Common myeloid progenitor, CD34-positive (primary cell): ENCODE measurements at regions not wholly inside any gene's neighbourhood (a gene's known extent, or its start where the extent isn't known, plus 50 kb on each side); places are given as distances from the start of the nearest gene placed in this dataset.

Experiments used
- CTCF ChIA-PET: fragments of 350-600 bp; sonication (Branson Sonifier 250); formaldehyde crosslinking; loops from one replicate; lab custom pipeline; 2021; ENCODE audit warnings: antibody characterized with exemption; lab: Charles Lee
- POLR2A ChIA-PET: fragments of 350-600 bp; sonication (Branson Sonifier 250); formaldehyde crosslinking; loops from one replicate; lab custom pipeline; 2021; ENCODE audit warnings: antibody characterized with exemption; lab: Charles Lee
- DNase-seq, 3 donors: peaks; one replicate each; pipeline versions ENCODE4 v3.0.0 to v3.0.0-alpha.2; 2013
- H3K27ac ChIP-seq, 2 experiments: 1 replicate in 1 of 2; 2 replicates in 1 of 2; pipeline ENCODE4 v1.7.0; 2013; ENCODE audit warnings: inconsistent platforms in 2 of 2, low read length in 2 of 2, mild to moderate bottlenecking in 2 of 2, low read depth in 1 of 2, moderate library complexity in 1 of 2; ENCODE audit not compliant: severe bottlenecking in 2 of 2, insufficient read depth in 1 of 2, poor library complexity in 1 of 2
- H3K27me3 ChIP-seq, 5 experiments: replicated peaks in 2 of 5; 1 replicate in 3 of 5; 2 replicates in 2 of 5; pipeline versions ENCODE4 v1.6.1 to v1.7.0; 2013; ENCODE audit warnings: low read length in 4 of 5, mild to moderate bottlenecking in 2 of 5, moderate library complexity in 2 of 5, inconsistent platforms in 1 of 5; ENCODE audit not compliant: insufficient read depth in 5 of 5, control insufficient read depth in 4 of 5
- H3K36me3 ChIP-seq, 4 experiments: 1 replicate in 2 of 4; 2 replicates in 2 of 4; pipeline versions ENCODE4 v1.6.1 to v1.7.0; 2013; ENCODE audit warnings: low read length in 3 of 4, control low read depth in 1 of 4, mild to moderate bottlenecking in 1 of 4; ENCODE audit not compliant: control insufficient read depth in 4 of 4, insufficient read depth in 4 of 4
- H3K4me1 ChIP-seq, 4 experiments: 1 replicate in 3 of 4; 2 replicates in 1 of 4; pipeline versions ENCODE4 v1.6.1 to v1.7.1; 2013; ENCODE audit warnings: low read length in 3 of 4, mild to moderate bottlenecking in 3 of 4, control low read depth in 1 of 4, inconsistent platforms in 1 of 4, moderate library complexity in 1 of 4; ENCODE audit not compliant: control insufficient read depth in 4 of 4, insufficient read depth in 4 of 4; ENCODE audit errors: control extremely low read depth in 1 of 4
- H3K4me3 ChIP-seq, 7 experiments: 1 replicate in 4 of 7; 2 replicates in 3 of 7; pipeline versions ENCODE4 v1.5.1 to v1.7.0; 2013; ENCODE audit warnings: mild to moderate bottlenecking in 7 of 7, low read length in 6 of 7, moderate library complexity in 6 of 7, inconsistent platforms in 2 of 7, low read depth in 2 of 7, control low read depth in 1 of 7; ENCODE audit not compliant: insufficient read depth in 4 of 7, control insufficient read depth in 1 of 7; ENCODE audit errors: extremely low read depth in 1 of 7
- H3K9me3 ChIP-seq, 5 experiments: 1 replicate in 4 of 5; 2 replicates in 1 of 5; pipeline versions ENCODE4 v1.6.1 to v1.7.1; 2013; ENCODE audit warnings: low read length in 4 of 5, mild to moderate bottlenecking in 2 of 5, inconsistent platforms in 1 of 5, low read depth in 1 of 5, moderate library complexity in 1 of 5; ENCODE audit not compliant: control insufficient read depth in 4 of 5, insufficient read depth in 2 of 5; ENCODE audit errors: control extremely low read depth in 1 of 5
- WGBS: methylation state at CpG from one replicate; pipeline ENCODE4 v1.1.5; 2013; ENCODE audit not compliant: insufficient coverage; 5-methylcytosine and 5-hydroxymethylcytosine counted together

- DNase-seq: no peak
These were observed 111.0 kb downstream of the GAS1 start for GRCh38 chr9:86836266-86836665.

GRCh38 chr9:86830356-86830755, 117.0 kb downstream of the GAS1 start:
- H3K4me1 ChIP-seq: no peaks in the 10 kb centered on the region
- no CpG with 5 or more reads among the region's 2 CpGs for WGBS
- H3K4me3 ChIP-seq: no peak overlapping the region
- POLR2A ChIA-PET: no interaction called here
- CTCF ChIA-PET: no interaction called here
- no peaks in the 10 kb centered on the region for H3K9me3 ChIP-seq
- no peak overlapping the region for H3K27ac ChIP-seq
- no peak for DNase-seq
- peaks cover 0 to 4% (median 0%) of the 10 kb centered on the region in 5 experiments for H3K27me3 ChIP-seq
- H3K36me3 ChIP-seq: no peaks in the 10 kb centered on the region

More at GRCh38 chr9:86836266-86836665, 111.0 kb downstream of the GAS1 start:
- no peaks in the 10 kb centered on the region for H3K36me3 ChIP-seq
- no peak overlapping the region for H3K4me3 ChIP-seq
- H3K27me3 ChIP-seq: peaks cover 0 to 3% (median 0%) of the 10 kb centered on the region in 5 experiments
- no CpG with 5 or more reads among the region's 1 CpG for WGBS
- H3K4me1 ChIP-seq: no peaks in the 10 kb centered on the region
- no peak overlapping the region for H3K27ac ChIP-seq
- no peaks in the 10 kb centered on the region for H3K9me3 ChIP-seq
- ChIA-PET CTCF (no interaction called here), POLR2A (no interaction called here)

GRCh38 chr9:86829496-86830046, 117.7 kb downstream of the GAS1 start:
- Histone ChIP-seq H3K4me3 (no peak overlapping the region), H3K36me3 (no peaks in the 10 kb centered on the region), H3K9me3 (no peaks in the 10 kb centered on the region), H3K27me3 (peaks cover 0 to 1% (median 0%) of the 10 kb centered on the region in 5 experiments), H3K27ac (no peak overlapping the region), H3K4me1 (no peaks in the 10 kb centered on the region)
- DNase-seq: no peak
- POLR2A ChIA-PET: no interaction called here
- WGBS: 86% methylated on average over 1 of the region's 1 CpG
- CTCF ChIA-PET: no interaction called here

GRCh38 chr9:86828631-86829030, 118.7 kb downstream of the GAS1 start:
- 91% methylated on average over 3 of the region's 4 CpGs for WGBS
- Histone ChIP-seq H3K27ac (no peak overlapping the region), H3K36me3 (no peaks in the 10 kb centered on the region), H3K27me3 (peaks cover 0 to 1% (median 0%) of the 10 kb centered on the region in 5 experiments), H3K9me3 (no peaks in the 10 kb centered on the region), H3K4me3 (no peak overlapping the region), H3K4me1 (no peaks in the 10 kb centered on the region)
- ChIA-PET POLR2A (no interaction called here), CTCF (no interaction called here)
- DNase-seq: no peak

GRCh38 chr9:86827893-86828292, 119.4 kb downstream of the GAS1 start:
- CTCF ChIA-PET: no interaction called here
- peaks cover 0 to 1% (median 0%) of the 10 kb centered on the region in 5 experiments for H3K9me3 ChIP-seq
- H3K27ac ChIP-seq: no peak overlapping the region
- 38% methylated on average over 1 of the region's 1 CpG for WGBS
- no peak for DNase-seq
- H3K4me1 ChIP-seq: no peaks in the 10 kb centered on the region
- H3K36me3 ChIP-seq: no peaks in the 10 kb centered on the region
- POLR2A ChIA-PET: no interaction called here
- peaks cover 0 to 1% (median 0%) of the 10 kb centered on the region in 5 experiments for H3K27me3 ChIP-seq
- H3K4me3 ChIP-seq: no peak overlapping the region

GRCh38 chr9:86825299-86825698, 122.0 kb downstream of the GAS1 start:
- CTCF ChIA-PET: no interaction called here
- no peak overlapping the region for H3K27ac ChIP-seq
- no peaks in the 10 kb centered on the region for H3K36me3 ChIP-seq
- no peak for DNase-seq
- peaks cover 0 to 1% (median 0%) of the 10 kb centered on the region in 5 experiments for H3K27me3 ChIP-seq
- H3K4me3 ChIP-seq: no peak overlapping the region
- 67% methylated on average over 1 of the region's 2 CpGs for WGBS
- POLR2A ChIA-PET: no interaction called here
- no peaks in the 10 kb centered on the region for H3K4me1 ChIP-seq
- peaks cover 0 to 1% (median 0%) of the 10 kb centered on the region in 5 experiments for H3K9me3 ChIP-seq

- H3K4me3 ChIP-seq: no peak overlapping the region
- ChIA-PET POLR2A (no interaction called here), CTCF (no interaction called here)
- H3K9me3 ChIP-seq: peaks cover 0 to 13% (median 5%) of the 10 kb centered on the region in 5 experiments
- H3K27ac ChIP-seq: no peak overlapping the region
- WGBS: 58% methylated on average over 5 of the region's 6 CpGs
- H3K4me1 ChIP-seq: no peaks in the 10 kb centered on the region
- DNase-seq: no peak
- peaks cover 0 to 1% (median 0%) of the 10 kb centered on the region in 5 experiments for H3K27me3 ChIP-seq
- H3K36me3 ChIP-seq: no peaks in the 10 kb centered on the region
These were observed 125.1 kb downstream of the GAS1 start for GRCh38 chr9:86822006-86822801.
